NCI-H2081 (cell line): ENCODE measurements at regions not wholly inside any gene's neighbourhood (a gene's known extent, or its start where the extent isn't known, plus 50 kb on each side); places are given as distances from the start of the nearest gene placed in this dataset.

ENCODE experiments used
- DNase-seq, 2 experiments: peaks; one replicate each; lab custom pipeline; 2025; lab: John Stamatoyannopoulos, UW

DNA sequence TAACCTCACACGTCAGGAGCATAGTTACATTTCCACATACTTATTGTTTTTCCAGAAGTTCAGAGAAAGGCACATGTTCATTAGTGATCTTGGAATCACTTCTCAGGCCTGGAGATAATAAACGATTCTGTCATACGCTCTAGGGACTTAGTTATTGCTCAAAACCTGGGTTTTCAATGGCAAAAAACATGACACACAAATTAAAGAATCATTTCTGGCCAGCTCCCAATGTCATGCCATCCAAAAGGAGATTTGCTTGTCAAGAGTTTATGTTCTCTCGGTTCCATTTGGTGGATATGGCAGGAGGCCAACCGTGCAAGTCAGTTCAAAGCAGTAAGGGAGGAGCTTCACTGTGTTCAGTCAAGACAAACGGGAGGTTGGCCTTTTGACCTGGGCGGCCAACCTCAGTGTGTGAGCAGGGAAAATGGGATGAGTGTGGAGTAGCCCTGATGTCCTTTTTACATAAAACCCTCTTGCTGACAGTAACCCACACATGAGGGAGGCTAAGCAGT is 123.4 kb downstream of the NXNL2 start:
- no peak for DNase-seq

DNA sequence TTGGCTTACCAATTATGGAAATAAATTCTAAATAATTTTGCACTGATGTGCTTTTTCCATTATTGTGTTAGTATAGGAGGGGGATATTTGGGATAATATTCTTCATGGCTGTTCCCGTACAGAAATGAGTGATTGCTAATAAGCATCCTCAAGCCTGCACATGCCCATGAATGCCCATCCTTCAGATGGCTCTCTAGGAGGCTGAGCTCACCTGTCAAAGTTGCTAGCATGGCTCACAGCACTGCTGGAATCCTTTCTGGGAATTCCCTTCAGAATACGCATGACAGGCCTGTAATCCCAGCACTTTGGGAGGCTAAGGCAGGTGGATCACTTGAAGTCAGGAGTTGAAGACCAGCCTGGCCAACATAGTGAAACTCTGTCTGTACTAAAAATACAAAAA is 124.1 kb downstream of the NXNL2 start:
- DNase-seq: no peak

DNA sequence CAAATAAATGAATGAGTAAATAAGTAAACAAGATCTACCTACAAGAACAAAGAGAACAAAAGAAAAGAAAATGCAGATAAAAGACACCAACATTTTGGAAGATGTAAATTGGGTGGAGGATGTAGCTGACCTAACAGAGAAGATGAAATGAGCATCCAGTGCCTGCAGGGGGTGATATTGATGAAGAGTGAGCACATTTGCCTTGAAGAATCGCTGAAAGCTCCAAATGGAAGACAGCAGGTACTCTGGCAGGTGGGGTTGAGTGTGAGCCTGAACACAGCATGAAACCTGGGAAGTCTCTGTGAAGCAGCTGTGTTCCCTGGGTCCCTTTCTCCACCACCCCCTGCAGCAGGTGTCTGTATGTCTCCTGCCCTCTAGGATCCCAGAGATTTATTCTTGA is 125.6 kb downstream of the NXNL2 start:
- DNase-seq: no peak

DNA sequence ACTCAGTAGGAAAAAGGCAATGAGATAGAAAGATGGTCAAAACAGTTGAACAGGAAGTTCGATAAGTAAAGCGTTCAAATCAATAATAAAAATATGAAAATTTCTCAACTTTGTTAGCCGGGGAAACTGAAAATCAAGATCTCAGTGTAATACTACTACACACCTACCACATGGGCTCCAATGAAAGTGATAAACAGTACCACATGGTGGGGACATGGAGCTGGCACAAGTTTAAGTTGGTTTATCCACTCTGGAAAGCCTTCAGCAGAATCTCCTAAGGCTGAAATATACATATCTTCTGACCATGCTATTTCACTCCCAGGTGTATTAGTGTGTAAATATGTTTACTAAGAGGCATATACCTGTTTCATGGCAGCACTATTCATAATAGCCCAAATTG is 126.8 kb downstream of the NXNL2 start:
- DNase-seq: no peak

DNA sequence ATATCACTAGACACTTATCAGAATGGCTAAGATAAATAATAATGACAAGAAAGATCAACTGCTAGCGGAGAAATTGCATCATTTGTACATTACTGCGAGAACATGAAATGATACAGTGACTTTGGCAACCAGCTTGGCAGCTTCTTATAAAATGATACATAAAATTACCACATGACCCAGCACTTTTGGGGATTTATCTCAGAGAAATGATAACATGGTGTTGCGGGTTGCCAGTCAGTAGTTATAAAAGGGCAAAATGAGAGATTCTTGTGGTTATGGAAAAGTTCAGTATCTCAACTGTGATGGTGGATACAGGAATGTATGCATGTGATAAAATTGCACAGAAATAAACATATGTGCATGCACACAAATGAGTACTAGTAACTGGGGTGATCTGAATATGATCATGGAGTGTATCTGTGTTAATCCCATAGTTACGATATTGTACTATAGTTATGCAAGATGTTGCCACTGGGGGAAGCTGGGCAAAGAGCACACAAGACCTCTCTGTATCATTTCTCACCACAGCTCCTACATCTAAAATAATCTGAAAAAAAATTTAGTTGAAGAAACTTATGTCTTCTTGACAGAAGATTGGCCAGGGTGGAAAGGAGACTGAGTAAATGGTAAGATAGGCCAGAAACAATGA is 128.9 kb downstream of the NXNL2 start:
- DNase-seq: no peak

DNA sequence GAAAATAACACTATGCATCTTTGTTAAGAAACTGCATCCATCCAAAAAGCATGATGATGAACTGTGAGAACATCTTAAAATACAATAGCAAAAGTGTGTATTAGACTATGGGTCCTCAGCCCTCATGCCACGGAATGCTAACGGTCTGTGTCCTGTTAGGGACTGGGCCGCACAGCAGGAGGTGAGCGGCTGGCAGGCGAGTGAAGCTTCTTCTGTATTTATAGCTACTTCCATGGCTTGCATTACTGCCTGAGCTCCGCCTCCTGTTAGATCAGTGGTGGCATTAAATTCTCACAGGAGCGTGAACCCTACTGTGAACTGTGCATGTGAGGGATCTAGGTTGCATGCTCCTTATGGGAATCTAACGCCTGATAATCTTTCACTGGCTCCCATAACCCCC is 129.8 kb downstream of the NXNL2 start:
- DNase-seq: no peak

DNA sequence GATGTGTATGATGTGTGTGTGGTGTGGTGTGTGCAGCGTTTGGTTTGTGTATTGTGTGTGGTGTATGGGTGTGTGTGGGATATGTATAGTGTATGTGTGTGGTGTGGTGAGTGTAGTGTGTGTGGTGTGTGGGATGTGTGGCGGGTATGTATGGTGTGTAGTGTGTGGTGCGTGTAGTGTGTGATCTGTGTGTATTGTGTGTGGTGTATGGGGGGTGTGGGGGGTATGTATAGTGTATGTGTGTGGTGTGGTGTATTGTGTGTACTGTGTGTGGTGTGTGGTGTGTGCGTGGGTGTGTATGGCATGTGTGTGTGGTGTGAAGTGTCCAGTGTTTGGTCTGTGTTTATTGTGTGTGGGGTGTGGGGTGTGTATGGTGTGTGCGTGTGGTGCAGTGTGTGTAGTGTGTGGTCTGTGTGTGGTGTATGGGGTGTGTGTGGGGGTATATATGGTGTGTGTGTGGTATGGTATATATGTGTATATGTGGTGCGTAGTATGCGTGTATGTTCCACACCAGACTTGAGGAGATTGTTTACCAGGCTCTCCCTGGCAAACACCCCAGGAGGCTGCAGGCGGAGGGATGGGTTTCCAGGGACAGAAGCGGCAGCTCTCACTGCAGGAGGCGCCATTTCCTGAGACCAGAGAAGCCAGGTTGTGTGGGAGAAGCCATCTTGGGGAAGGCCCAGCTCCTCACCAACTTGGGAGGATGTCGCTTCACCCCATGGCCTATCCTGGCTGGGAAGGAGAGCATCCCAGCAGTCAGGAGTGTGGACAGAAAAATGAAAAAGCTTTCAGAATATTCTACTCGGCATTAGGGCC is 138.1 kb downstream of the NXNL2 start:
- DNase-seq: no peak

DNA sequence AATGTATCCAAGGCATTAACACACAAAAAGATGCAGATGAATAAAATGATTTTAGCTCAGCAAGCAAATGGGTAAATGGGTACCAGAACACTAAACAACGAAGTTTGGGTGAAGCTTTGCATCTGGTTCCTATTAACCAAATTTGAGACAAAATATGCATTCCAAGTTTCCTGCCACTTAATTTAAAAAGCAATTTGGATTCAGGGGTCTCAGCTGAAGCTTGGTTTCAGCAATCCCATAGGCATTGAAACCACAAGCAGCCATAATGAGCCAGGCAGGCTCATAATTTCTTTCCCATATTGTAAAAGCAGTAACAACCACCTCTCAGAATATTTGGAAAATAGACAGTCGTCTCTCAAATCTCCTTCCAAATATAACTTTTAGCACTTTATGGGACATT is 138.9 kb downstream of the NXNL2 start:
- no peak for DNase-seq

DNA sequence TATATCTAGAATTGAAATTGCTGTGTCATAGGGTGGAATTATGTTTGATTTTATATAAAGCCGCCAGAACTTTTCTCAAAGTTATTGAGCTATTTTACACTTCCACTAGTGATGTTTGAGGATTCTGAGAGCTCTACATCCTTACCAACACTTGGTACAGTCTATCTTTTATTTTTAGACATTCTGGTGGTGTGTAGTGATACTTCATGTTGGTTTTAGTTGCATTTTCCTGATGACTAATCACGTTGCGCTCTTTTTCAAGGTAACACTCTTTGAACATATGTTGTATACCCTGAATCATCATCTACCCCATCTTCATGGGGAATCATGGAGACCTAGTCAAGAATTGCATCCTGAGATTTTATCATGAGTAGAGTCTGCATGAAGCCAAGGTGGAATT is 141.7 kb downstream of the NXNL2 start:
- DNase-seq: no peak

DNA sequence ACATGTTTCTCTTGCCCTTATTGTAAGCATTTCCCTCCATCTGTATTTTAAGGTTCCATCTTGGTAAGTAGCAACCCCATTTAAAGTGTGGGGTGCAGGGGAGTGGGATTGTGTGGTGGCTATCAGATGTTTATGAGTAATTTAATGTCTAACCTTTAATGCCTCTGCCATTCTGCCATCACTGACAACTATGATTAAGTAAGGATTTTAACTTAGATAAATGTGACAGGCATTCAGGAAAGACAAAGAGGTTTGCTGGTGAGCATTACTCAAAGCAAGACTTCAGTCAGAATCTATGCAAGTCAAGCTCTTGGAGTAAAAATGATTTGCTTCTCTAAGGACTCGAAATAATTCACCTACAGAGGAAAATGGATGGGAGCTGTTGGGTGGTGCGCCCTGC is 143.0 kb downstream of the NXNL2 start:
- DNase-seq: no peak

DNA sequence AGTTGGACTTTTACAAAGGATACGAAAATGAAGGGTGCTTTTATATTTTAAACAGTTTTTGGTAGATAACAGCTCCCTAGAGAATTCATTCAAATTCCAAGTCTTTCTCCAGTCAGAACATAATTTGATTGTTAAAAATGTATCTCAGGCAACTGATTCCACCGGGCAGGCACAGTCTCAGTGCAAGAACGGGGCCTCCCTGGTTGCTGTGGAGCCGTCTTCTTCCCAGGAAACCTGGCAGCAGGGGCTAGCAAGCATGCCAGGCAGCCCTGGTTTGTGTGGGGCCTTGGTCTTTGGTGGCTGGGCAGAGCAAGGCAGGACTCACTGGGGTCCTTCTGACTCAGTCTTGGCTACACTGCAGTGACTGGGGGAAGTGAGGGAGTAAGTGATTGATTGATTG is 143.5 kb downstream of the NXNL2 start:
- DNase-seq: no peak

DNA sequence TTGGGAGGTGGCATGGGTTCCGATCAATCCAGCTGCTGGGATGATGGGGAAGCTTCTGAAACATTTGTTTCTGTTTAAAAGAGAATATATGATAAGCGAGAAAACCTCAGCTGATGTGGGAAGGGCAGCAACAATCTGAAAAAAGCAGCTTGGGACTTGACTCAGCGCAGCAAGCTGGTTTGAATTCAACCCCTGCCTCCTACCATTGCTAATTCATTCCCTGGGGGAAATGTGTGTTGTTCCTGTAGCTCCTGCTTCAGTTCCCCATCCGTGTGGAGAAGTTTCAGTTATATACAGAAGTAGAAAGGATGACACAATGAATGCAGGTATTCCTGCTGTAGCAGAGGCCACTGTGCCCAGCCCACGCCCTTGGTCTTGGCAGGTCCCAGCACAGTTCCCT is 145.1 kb downstream of the NXNL2 start:
- DNase-seq: no peak

DNA sequence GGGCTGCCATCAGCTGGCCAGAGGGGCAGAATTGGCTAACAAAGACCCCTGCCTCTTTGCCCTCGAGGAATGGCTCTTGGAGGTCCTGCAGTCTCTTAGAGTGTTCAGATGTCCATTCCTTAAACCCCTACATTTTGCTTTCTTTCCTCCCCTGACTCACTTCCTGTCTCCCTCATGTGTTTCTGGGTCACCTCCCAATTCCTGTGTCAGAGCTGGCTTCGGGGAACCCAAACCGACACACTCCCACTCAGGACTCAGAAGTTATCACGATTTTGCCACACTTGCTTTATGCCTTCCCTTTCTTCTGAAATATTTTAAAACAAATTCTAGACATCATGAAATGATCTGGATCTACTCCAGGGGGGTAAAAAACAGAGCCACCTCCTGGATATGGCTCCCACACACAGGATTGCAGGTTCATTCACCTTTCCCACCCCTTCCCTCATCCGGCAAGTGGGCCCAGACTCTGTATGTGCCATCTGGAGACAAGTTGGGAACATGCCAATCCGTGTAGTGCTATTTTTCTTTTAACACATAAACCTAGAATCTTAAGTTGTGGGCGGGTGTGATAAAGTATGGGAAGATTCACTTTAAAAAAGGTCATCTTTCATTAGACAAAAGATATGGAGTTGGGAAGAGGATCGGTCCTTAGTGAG is 145.7 kb downstream of the NXNL2 start:
- no peak for DNase-seq

DNA sequence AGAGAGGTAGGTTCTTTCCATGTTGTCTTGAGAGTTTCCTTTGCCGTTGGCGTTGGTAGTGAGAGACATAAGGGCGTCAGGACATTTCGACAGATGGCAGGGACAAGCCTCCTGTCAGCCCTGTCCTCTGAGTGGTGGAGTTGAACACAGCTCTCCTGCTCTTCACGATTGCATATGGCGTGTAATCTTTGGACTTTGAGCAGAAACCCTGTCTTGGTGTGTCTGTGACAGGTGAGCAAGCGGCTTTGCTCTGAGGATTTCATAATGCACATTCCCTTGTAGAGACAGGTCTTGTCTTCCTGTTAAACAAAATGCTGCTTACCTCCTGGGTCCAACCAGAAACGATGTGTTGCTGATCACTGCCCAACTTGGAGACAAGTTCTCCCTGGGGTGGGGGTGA is 146.5 kb downstream of the NXNL2 start:
- no peak for DNase-seq

DNA sequence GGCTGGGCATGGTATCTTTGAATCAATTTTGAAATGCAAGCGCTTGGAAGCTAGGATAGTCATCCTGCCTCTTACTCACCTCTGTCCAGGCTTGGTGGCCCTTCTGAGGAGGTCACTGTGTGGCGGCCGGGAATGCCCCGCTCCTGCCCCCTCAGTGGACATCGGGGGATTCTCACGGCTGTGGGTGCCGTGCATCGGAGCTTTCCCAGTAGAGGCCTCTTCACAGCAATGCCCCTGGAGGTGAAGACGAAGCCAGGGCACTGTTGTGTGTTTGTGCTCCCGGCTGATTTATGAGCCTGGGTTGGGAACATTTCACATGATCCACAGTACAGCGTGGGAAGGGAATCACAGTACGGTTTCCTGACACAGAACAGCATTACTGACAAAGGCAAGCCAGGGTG is 147.5 kb downstream of the NXNL2 start:
- DNase-seq: no peak

DNA sequence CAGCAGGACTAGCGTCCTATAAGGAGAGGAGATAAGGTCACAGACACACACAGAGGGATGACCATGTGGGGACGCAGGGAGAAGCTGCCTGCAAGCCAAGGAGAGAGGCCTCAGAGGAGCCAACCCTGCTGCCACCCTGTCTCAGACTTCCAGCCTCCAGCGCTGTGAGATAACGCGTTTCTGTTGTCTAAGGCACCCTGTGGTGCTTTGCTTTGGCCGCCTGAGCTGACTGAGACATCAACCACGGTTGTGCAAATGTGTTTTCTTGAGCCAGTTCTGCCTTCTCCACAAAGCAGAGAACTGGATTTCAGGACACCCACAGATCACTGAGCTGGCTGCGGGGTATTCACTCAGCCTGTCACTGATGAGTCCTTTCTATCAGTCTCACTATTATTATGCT is 149.1 kb downstream of the NXNL2 start:
- DNase-seq: no peak

DNA sequence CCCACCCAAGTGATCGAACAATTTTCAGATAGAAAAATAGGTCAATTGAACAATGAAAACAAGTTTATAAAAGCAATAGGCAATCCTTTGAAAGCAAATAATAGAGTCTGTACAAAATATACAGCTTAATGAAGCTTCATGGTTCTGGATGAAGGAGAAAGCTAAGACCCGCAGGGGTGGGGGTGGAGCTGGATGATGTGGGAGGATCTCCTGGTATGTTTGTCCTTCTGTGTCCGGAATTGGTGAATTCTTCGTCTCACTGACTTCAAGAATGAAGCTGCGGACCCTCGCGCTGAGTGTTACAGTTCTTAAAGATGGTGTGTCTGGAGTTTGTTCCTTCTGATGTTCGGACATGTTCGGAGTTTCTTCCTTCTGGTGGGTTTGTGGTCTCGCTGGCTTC is 149.9 kb downstream of the NXNL2 start:
- DNase-seq: no peak

DNA sequence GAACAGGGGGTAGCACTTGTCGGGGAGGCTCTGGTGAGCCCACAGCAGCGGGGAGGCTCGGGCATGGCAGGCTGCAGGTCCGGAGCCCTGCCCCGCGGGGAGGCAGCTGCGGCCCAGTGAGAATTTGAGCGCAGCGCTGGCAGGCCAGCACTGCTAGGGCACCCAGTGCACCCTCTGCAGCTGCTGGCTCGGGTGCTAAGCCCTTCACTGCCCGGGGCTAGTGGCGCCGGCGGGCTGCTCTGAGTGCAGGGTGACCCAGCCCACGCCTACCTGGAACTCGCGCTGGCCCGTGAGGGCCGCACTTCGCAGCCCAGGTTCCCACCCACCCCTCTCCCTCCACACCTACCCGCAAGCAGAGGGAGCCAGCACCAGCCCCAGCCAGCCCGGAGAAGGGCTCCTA is 151.0 kb downstream of the NXNL2 start:
- no peak for DNase-seq

DNA sequence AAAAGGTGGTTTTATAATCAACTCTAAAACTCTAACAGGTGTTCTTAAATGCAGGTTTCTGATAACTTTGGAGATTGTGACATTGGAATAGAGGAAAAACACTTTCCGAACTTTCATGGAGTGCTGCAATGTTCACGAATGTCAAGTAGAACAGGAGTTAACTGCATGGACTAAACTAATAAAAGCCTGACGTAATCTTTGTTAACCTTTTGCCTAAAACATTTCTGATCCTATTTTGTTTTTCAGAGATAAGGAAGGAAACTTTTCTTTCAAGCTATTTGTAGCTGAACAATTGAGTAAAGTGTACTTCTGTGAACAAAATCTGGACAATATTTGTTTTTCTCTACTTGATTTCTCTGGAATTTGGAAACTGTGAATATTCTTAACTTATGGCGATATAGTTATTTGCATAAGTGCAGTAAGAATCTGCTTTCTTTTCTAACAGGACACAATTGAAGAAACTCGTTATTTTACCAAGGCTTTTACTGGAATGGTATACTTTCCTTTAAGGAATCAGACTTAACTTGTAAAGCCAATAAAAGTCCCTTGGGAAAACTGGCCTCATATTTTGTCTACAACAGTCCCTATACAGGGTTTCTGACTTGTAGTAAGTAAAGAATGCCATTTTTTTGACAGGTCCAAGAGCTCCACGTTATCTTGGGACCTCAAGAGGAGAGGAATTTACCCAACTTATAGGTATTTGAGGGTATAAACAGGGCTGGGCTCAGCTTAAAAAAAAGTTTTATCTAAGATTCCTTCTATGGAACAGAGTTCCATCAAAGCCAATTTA is 154.7 kb downstream of the NXNL2 start:
- DNase-seq: no peak

DNA sequence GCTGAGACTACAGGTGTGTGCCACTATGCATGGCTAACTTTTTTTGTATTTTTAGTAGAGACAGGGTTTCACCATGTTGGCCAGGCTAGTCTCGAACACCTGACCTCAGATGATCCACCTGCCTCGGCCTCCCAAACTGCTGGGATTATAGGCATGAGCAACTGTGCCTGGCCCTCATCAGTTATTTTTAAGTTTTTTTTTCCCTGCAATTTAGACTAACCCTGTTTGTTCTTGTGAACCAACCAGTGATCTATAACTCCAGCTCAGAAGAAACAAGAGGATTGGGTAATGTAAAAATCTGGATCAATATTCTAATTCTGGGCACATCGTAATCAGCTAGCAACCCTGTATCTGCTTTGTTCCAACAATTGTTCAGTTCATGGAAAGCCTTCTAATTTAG is 155.7 kb downstream of the NXNL2 start:
- DNase-seq: no peak

DNA sequence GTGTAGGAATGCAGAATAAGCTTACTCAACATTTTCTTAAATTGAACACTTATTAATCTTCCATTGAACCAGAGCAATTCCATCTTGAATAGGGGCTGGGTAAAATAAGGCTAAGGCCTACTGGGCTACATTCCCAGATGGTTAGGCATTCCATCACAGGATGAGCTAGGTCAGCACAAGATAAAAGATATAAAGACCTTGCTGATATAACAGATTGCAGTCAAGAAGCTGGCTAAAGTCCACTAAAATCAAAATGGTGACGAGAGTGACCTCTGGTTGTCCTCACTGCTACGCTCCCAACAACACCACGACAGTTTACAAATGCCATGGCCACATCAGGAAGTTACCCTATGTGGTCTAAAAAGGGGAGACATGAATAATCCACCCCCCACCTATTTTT is 156.1 kb downstream of the NXNL2 start:
- no peak for DNase-seq

DNA sequence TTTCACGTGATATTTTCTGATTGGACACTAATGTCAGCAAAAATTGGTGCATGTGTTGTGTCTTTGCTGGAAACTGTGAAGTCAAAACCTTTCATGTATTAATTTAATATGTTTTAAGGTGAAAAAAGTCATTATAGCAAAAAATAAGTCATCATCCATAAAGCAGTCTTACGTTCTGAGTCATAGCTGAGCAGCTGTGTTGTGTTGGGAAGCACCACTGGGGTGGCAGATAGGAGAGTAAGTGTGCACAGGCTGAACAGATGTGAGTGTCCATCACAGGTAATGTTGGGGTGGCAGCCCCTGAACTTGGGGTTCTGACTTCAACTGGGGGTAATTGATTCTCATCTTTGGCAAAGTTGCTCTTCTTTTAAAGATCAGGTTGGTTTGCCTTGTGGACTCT is 156.8 kb downstream of the NXNL2 start:
- DNase-seq: no peak
